ENCODE measurements at regions not wholly inside any gene's neighbourhood (a gene's known extent, or its start where the extent isn't known, plus 50 kb on each side); places are given as distances from the start of the nearest gene placed in this dataset.
"Not testable (repeated sequence)": the region's sequence is repeated elsewhere in the genome, so short reads cannot be mapped to it uniquely, and the experiment has no call there.

DNA sequence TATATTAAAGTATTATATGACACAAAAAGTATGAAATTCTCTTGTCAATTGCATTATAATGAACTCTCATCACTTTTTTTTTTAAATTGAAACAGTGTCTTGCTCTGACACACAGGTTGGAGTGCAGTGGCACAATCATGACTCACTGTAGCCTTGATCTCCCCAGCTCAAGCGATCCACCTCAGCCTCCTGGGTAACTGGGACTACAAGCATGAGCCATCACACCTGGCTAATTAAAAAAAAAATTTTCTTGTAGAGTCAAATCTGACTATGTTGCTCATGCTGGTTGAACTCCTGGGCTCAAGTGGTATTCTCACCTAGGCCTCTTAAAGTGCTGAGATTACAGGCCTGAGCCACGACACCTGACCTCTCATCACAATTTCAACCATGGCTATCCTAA, 259.3 kb downstream of the S1PR1 start:
- Histone ChIP-seq H3K27me3 (no peaks in the 10 kb centered on the region), H3K4me1 (no peaks in the 10 kb centered on the region), H3K27ac (no peak overlapping the region), H3K4me3 (no peak overlapping the region), H3K9me3 (no peaks in the 10 kb centered on the region), H3K36me3 (no peaks in the 10 kb centered on the region)
- no peak for DNase-seq
- TF ChIP-seq, protein P1, sequence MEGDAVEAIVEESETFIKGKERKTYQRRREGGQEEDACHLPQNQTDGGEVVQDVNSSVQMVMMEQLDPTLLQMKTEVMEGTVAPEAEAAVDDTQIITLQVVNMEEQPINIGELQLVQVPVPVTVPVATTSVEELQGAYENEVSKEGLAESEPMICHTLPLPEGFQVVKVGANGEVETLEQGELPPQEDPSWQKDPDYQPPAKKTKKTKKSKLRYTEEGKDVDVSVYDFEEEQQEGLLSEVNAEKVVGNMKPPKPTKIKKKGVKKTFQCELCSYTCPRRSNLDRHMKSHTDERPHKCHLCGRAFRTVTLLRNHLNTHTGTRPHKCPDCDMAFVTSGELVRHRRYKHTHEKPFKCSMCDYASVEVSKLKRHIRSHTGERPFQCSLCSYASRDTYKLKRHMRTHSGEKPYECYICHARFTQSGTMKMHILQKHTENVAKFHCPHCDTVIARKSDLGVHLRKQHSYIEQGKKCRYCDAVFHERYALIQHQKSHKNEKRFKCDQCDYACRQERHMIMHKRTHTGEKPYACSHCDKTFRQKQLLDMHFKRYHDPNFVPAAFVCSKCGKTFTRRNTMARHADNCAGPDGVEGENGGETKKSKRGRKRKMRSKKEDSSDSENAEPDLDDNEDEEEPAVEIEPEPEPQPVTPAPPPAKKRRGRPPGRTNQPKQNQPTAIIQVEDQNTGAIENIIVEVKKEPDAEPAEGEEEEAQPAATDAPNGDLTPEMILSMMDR (IDR thresholded peaks at IDR 0.05) = no peak
- intact Hi-C loops (cut with DNase I; ENCODE audit: low total_unique reads) = no loop called here

DNA sequence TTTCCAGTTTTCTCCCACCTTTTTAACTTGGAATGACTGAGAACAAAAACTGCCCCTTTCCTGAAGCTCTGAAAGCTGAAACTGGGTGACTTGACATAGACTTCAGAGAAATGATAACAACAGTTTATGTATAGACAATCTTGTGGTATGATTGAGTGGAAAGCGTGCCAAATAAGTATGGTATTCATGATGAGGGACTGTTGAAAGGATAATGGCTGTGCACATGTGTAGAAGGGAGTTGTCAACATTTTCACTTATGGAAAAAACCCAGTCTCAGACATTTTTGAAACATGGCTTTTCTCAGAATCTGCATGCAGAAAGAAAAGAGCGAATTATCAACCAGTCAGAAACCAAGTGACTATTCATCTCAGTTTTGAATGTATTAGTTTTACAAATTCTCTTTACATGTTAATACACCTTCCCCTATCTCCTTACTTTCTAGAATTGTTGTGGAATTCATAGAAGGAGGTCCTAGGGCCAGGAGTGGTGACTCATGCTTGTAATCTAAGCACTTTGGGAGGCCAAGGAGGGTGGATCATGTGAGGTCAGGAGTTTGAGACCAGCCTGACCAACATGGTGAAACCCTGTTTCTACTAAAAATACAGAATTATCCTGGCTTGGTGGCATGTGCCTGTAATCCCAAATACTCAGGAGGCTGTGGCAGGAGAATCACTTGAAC, 261.2 kb downstream of the S1PR1 start:
- no peak overlapping the region for H3K27ac ChIP-seq
- TF ChIP-seq, protein P1 (IDR thresholded peaks at IDR 0.05) = no peak
- intact Hi-C loops (cut with DNase I; ENCODE audit: low total_unique reads) = no loop called here
- H3K4me1 ChIP-seq = no peaks in the 10 kb centered on the region
- no peaks in the 10 kb centered on the region for H3K9me3 ChIP-seq
- no peaks in the 10 kb centered on the region for H3K36me3 ChIP-seq
- H3K4me3 ChIP-seq = no peak overlapping the region
- H3K27me3 ChIP-seq = no peaks in the 10 kb centered on the region
- no peak for DNase-seq

DNA sequence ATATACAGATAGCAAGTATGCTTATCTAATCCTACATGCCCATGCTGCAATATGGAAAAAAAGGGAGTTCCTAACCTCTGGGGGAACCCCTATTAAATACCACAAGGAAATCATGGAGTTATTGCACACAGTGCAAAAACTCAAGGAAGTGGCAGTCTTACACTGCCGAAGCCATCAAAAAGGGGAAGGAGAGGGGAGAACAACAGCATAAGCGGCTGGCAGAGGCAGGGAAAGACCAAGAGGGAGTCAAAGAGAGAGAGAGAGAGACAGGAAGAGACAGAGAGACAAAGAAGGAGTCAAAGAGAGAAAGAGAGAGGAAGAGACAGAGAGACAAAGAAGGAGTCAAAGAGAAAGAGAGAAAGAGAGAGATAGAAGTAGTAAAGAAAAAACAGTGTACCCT, 267.3 kb downstream of the S1PR1 start:
- H3K36me3 ChIP-seq; H3K4me3 ChIP-seq; H3K4me1 ChIP-seq; H3K9me3 ChIP-seq; intact Hi-C loops (cut with DNase I; ENCODE audit: low total_unique reads); H3K27me3 ChIP-seq; H3K27ac ChIP-seq; DNase-seq: not testable (repeated sequence)

DNA sequence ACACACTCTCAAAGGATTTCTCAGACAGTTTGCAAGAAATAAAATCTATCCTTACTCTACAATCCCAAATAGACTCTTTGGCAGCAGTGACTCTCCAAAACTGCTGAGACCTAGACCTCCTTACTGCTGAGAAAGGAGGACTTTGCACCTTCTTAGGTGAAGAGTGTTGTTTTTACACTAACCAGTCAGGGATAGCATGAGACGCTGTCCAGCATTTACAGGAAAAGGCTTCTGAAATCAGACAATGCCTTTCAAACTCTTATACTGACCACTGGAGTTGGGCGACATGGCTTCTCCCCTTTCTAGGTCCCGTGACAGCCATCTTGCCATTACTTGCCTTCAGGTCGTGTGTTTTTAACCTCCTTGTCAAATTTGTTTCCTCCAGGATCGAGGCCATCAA, 268.4 kb downstream of the S1PR1 start:
- H3K4me3 ChIP-seq; H3K4me1 ChIP-seq; H3K27ac ChIP-seq; intact Hi-C loops (cut with DNase I; ENCODE audit: low total_unique reads); H3K27me3 ChIP-seq; H3K9me3 ChIP-seq; DNase-seq; H3K36me3 ChIP-seq: not testable (repeated sequence)

DNA sequence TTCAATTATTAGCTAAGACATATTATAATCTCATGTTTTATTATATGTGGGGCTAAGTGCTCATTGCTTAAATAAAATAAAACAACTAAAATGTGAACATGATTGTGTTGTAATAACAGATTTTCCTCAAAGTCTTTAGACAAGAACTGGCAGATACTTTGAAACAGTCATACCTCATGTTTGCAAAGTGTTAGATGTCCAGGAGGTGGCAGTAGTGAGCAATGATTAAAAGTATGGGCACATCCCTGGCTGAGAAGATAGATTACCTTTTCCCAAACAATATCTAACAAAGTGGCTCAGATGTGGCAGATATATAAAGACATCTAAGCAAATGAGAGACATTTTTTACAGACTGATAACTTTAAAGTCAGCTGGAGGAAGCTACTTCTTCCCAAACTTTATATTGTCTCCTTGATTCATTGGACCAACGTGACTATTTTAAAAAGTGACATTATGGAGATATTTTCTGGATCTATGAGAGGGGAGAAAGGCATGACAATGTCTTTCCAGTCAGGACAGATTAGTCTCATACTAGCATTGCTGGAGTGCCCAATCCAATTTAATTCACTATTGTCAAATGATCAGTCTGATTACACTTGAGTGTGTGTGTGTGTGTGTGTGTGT, 269.8 kb downstream of the S1PR1 start:
- no peaks in the 10 kb centered on the region for H3K27me3 ChIP-seq
- intact Hi-C loops (cut with DNase I; ENCODE audit: low total_unique reads) = no loop called here
- no peak for DNase-seq

DNA sequence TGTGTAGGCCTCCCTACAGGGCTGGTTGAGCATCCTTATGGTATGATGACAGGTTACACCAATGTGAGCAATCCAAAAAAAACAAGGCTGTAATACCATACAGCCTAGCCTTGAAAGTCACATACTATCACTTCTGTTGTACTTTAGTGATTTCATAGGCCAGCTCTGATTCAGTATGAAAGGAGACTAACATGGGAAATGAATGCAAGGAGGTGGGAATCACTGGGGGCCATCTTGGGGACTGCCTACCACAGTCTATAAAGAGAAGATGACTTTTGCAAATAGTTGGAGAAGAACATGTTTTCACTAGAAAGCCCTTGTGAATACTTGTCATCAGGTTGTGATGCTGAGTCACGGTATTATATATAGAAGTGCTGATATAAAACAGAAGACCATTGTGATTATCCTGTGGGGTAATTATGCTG, 270.7 kb downstream of the S1PR1 start:
- no peak overlapping the region for H3K4me3 ChIP-seq
- no peaks in the 10 kb centered on the region for H3K9me3 ChIP-seq
- H3K27ac ChIP-seq = no peak overlapping the region
- no peaks in the 10 kb centered on the region for H3K4me1 ChIP-seq
- H3K27me3 ChIP-seq = no peaks in the 10 kb centered on the region
- DNase-seq = no peak
- TF ChIP-seq, protein P1 (IDR thresholded peaks at IDR 0.05) = no peak
- H3K36me3 ChIP-seq = no peaks in the 10 kb centered on the region
- intact Hi-C loops (cut with DNase I; ENCODE audit: low total_unique reads) = no loop called here

More for the DNA sequence above, 269.8 kb downstream of the S1PR1 start:
- Histone ChIP-seq H3K36me3 (no peaks in the 10 kb centered on the region), H3K4me3 (no peak overlapping the region), H3K4me1 (no peaks in the 10 kb centered on the region), H3K9me3 (no peaks in the 10 kb centered on the region), H3K27ac (no peak overlapping the region)
- TF ChIP-seq, protein P1 (IDR thresholded peaks at IDR 0.05) = peak; percentile 25 to 31

Data from tibial artery (tissue), 4 donors.